ENCODE measurements at regions not wholly inside any gene's neighbourhood (a gene's known extent, or its start where the extent isn't known, plus 50 kb on each side); places are given as distances from the start of the nearest gene placed in this dataset.

DNA sequence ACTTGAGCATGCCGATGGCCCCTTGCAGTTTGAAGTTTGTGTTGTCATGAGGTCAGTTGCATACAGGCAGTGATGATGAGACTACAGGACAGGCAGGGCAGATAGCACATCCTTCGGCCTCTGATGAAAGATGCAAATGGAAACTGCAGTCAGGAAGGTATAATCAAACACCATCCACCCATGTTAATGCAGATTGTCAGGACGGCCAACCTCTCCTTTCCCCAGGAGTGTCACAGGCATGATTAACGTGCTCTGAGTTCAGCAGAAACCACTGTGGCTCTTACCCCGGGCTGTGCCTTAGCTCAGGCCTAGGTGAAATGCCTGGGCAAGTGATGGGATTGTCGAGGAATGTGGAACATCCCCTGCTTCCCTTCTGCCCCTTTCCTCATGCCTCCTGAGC lies 893.5 kb upstream of the RBFOX1 start:
- TF ChIP-seq CTCF (conservative IDR thresholded peaks at IDR 0.05 in 1 of 2, IDR thresholded peaks at IDR 0.05 in 1 of 2; ENCODE audit: low read depth in 1 of 2, low read length in 2 of 2) (no peak), EZH2 (IDR thresholded peaks at IDR 0.05; ENCODE audit: low read length, missing control alignments) (no peak)

Data from fibroblast of lung (primary cell).